ENCODE measurements at regions not wholly inside any gene's neighbourhood (a gene's known extent, or its start where the extent isn't known, plus 50 kb on each side); places are given as distances from the start of the nearest gene placed in this dataset.

GRCh38 chr10:90224791-90225566 is 523.6 kb downstream of the KIF20B start:
- no peaks in the 10 kb centered on the region for H3K9me1 ChIP-seq (ENCODE audit: control insufficient read depth, extremely low read depth, insufficient read depth, low read length)
- H3K27me3 ChIP-seq (ENCODE audit: control insufficient read depth, extremely low read depth, insufficient read depth, low read length), result no peaks in the 10 kb centered on the region
- peak; percentile 49 for FAIRE-seq
- H2AFZ ChIP-seq (ENCODE audit: control insufficient read depth, low read length), result no peak overlapping the region
- H4K20me1 ChIP-seq (ENCODE audit: control insufficient read depth, extremely low read depth, insufficient read depth, low read length), result no peaks in the 10 kb centered on the region
- TF ChIP-seq EZH2 (IDR thresholded peaks at IDR 0.05; ENCODE audit: low read length), result no peak
- no peaks in the 10 kb centered on the region for H3K36me3 ChIP-seq (ENCODE audit: control insufficient read depth in 2 of 2, extremely low read depth in 1 of 2, insufficient read depth in 2 of 2, low read length in 2 of 2)
- no peak for DNase-seq (ENCODE audit: low read depth, low spot score)
- no peak overlapping the region for H3K9ac ChIP-seq (ENCODE audit: control insufficient read depth, extremely low read depth, insufficient read depth, low read length)
- no peaks in the 10 kb centered on the region for H3K79me2 ChIP-seq (ENCODE audit: control insufficient read depth, insufficient read depth, low read length)
- H3K4me2 ChIP-seq (ENCODE audit: control insufficient read depth, extremely low read depth, insufficient read depth, low read depth, low read length), result no peak overlapping the region
- dilution Hi-C loops (cut with MboI; ENCODE audit: extremely low pct_ligation_motif_present, low sequenced_read_pairs), result no loop called here
- peaks cover 46% of the 10 kb centered on the region for H3K4me1 ChIP-seq (ENCODE audit: control insufficient read depth, extremely low read depth, insufficient read depth, low read length)
- no peak overlapping the region for H3K27ac ChIP-seq (ENCODE audit: control insufficient read depth, insufficient read depth, low read length)
- no peak overlapping the region for H3K4me3 ChIP-seq (ENCODE audit: control insufficient read depth in 2 of 3, extremely low read depth in 1 of 3, insufficient read depth in 2 of 3, low read depth in 1 of 3, low read length in 3 of 3)
- H3K9me3 ChIP-seq (ENCODE audit: control insufficient read depth, low read depth, low read length), result peaks cover 2% of the 10 kb centered on the region

GRCh38 chr10:90226517-90226916 is 525.1 kb downstream of the KIF20B start:
- H3K4me2 ChIP-seq (ENCODE audit: control insufficient read depth, extremely low read depth, insufficient read depth, low read depth, low read length), result no peak overlapping the region
- DNase-seq (ENCODE audit: low read depth, low spot score) (no peak), FAIRE-seq (no peak)
- peak overlapping the region; percentile 60 for H3K27ac ChIP-seq (ENCODE audit: control insufficient read depth, insufficient read depth, low read length)
- no peaks in the 10 kb centered on the region for H4K20me1 ChIP-seq (ENCODE audit: control insufficient read depth, extremely low read depth, insufficient read depth, low read length)
- H3K79me2 ChIP-seq (ENCODE audit: control insufficient read depth, insufficient read depth, low read length), result no peaks in the 10 kb centered on the region
- dilution Hi-C loops (cut with MboI; ENCODE audit: extremely low pct_ligation_motif_present, low sequenced_read_pairs), result no loop called here
- no peaks in the 10 kb centered on the region for H3K9me3 ChIP-seq (ENCODE audit: control insufficient read depth, low read depth, low read length)
- no peaks in the 10 kb centered on the region for H3K9me1 ChIP-seq (ENCODE audit: control insufficient read depth, extremely low read depth, insufficient read depth, low read length)
- H3K27me3 ChIP-seq (ENCODE audit: control insufficient read depth, extremely low read depth, insufficient read depth, low read length), result no peaks in the 10 kb centered on the region
- H3K4me3 ChIP-seq (ENCODE audit: control insufficient read depth in 2 of 3, extremely low read depth in 1 of 3, insufficient read depth in 2 of 3, low read depth in 1 of 3, low read length in 3 of 3), result no peak overlapping the region
- no peak for TF ChIP-seq CTCF (optimal IDR thresholded peaks at IDR 0.05 in 1 of 3, IDR thresholded peaks at IDR 0.05 in 1 of 3, conservative IDR thresholded peaks at IDR 0.05 in 1 of 3; ENCODE audit: extremely low read depth in 1 of 3, insufficient read depth in 2 of 3, low read length in 3 of 3)
- no peak for TF ChIP-seq EZH2 (IDR thresholded peaks at IDR 0.05; ENCODE audit: low read length)
- H3K36me3 ChIP-seq (ENCODE audit: control insufficient read depth in 2 of 2, extremely low read depth in 1 of 2, insufficient read depth in 2 of 2, low read length in 2 of 2), result no peaks in the 10 kb centered on the region
- no peak overlapping the region for H3K9ac ChIP-seq (ENCODE audit: control insufficient read depth, extremely low read depth, insufficient read depth, low read length)
- H3K4me1 ChIP-seq (ENCODE audit: control insufficient read depth, extremely low read depth, insufficient read depth, low read length), result peaks cover 45% of the 10 kb centered on the region
- peak overlapping the region; percentile 62 for H2AFZ ChIP-seq (ENCODE audit: control insufficient read depth, low read length)
